HG03025 (cell line): ENCODE measurements at regions not wholly inside any gene's neighbourhood (a gene's known extent, or its start where the extent isn't known, plus 50 kb on each side); places are given as distances from the start of the nearest gene placed in this dataset.
"Not testable (repeated sequence)": the region's sequence is repeated elsewhere in the genome, so short reads cannot be mapped to it uniquely, and the experiment has no call there.

Experiments
- ATAC-seq: cut with Tn5 transposase; IDR thresholded peaks from one replicate; pipeline ENCODE4 v1.9.1; 2021; ENCODE audit warnings: mild to moderate bottlenecking, moderate library complexity; ENCODE audit not compliant: unreplicated experiment, low FRiP score

GRCh38 chr16:16928532-16929109 lies 542.1 kb downstream of the XYLT1 start:
- ATAC-seq, result no peak

GRCh38 chr16:16930309-16931000 lies 540.3 kb downstream of the XYLT1 start:
- ATAC-seq, result no peak

GRCh38 chr16:16933861-16934260 lies 536.9 kb downstream of the XYLT1 start:
- ATAC-seq, result no peak

- ATAC-seq, result no peak
Measured at GRCh38 chr16:16934660-16935059, 536.1 kb downstream of the XYLT1 start.

GRCh38 chr16:16935909-16936308 lies 534.9 kb downstream of the XYLT1 start:
- ATAC-seq, result not testable (repeated sequence)

GRCh38 chr16:16937576-16937975 lies 533.2 kb downstream of the XYLT1 start:
- no peak for ATAC-seq

- ATAC-seq, result no peak
Measured at GRCh38 chr16:16938009-16938408, 532.8 kb downstream of the XYLT1 start.

- ATAC-seq, result no peak
Measured at GRCh38 chr16:16938980-16939379, 531.8 kb downstream of the XYLT1 start.

GRCh38 chr16:16940351-16940750 lies 530.4 kb downstream of the XYLT1 start:
- ATAC-seq, result no peak

- not testable (repeated sequence) for ATAC-seq
Measured at GRCh38 chr16:16942849-16943248, 527.9 kb downstream of the XYLT1 start.

GRCh38 chr16:16945207-16945606 lies 525.6 kb downstream of the XYLT1 start:
- ATAC-seq, result no peak

- ATAC-seq, result no peak
Measured at GRCh38 chr16:16956376-16956775, 514.4 kb downstream of the XYLT1 start.

GRCh38 chr16:16960785-16961184 lies 510.0 kb downstream of the XYLT1 start:
- no peak for ATAC-seq

- ATAC-seq, result no peak
Measured at GRCh38 chr16:16966439-16966838, 504.3 kb downstream of the XYLT1 start.

GRCh38 chr16:16971042-16971441 lies 499.7 kb downstream of the XYLT1 start:
- ATAC-seq, result no peak

- no peak for ATAC-seq
Measured at GRCh38 chr16:16972831-16973230, 497.9 kb downstream of the XYLT1 start.

- no peak for ATAC-seq
Measured at GRCh38 chr16:16973707-16974591, 496.8 kb downstream of the XYLT1 start.

GRCh38 chr16:16982614-16983013 lies 488.1 kb downstream of the XYLT1 start:
- no peak for ATAC-seq

GRCh38 chr16:16983582-16983981 lies 487.2 kb downstream of the XYLT1 start:
- ATAC-seq, result no peak

- not testable (repeated sequence) for ATAC-seq
Measured at GRCh38 chr16:16984091-16984490, 486.7 kb downstream of the XYLT1 start.

- ATAC-seq, result no peak
Measured at GRCh38 chr16:16985707-16986106, 485.1 kb downstream of the XYLT1 start.
